Memory B cell (primary cell): ENCODE measurements at regions not wholly inside any gene's neighbourhood (a gene's known extent, or its start where the extent isn't known, plus 50 kb on each side); places are given as distances from the start of the nearest gene placed in this dataset.

Source experiments
- ATAC-seq: fragments of 150-1000 bp; cut with Tn5 transposase; 2 replicates; pipeline ENCODE4 v1.10.0; 2021; ENCODE audit warnings: low read depth, mild to moderate bottlenecking, moderate library complexity
- DNase-seq, 2 donors: peaks; one replicate each; pipeline ENCODE4 v3.0.0; 2022; ENCODE audit warnings: low spot score in 2 of 2
- H3K27ac Mint-ChIP-seq: one replicate; pipeline ENCODE4 v1.8.0; 2022; ENCODE audit warnings: mild to moderate bottlenecking, moderate library complexity, mixed read lengths
- H3K27me3 Mint-ChIP-seq: one replicate; pipeline ENCODE4 v1.8.0; 2022; ENCODE audit warnings: mixed read lengths
- H3K36me3 Mint-ChIP-seq: one replicate; pipeline ENCODE4 v1.8.0; 2022; ENCODE audit warnings: mild to moderate bottlenecking, mixed read lengths
- H3K4me1 Mint-ChIP-seq: one replicate; pipeline ENCODE4 v1.8.0; 2022; ENCODE audit warnings: mixed read lengths
- H3K4me3 Mint-ChIP-seq: one replicate; pipeline ENCODE4 v1.8.0; 2022; ENCODE audit warnings: mild to moderate bottlenecking, moderate library complexity, mixed read lengths
- H3K9me3 Mint-ChIP-seq: one replicate; pipeline ENCODE4 v1.8.0; 2022; ENCODE audit warnings: mixed read lengths

- Mint-ChIP-seq H3K27ac (no peak overlapping the region), H3K4me1 (no peaks in the 10 kb centered on the region), H3K36me3 (no peaks in the 10 kb centered on the region), H3K9me3 (peaks cover 3% of the 10 kb centered on the region), H3K27me3 (no peaks in the 10 kb centered on the region), H3K4me3 (no peak overlapping the region)
- DNase-seq (no peak), ATAC-seq (no peak)
Measured at GRCh38 chr2:52934920-52935640, 832.5 kb upstream of the CHAC2 start.

- no peaks in the 10 kb centered on the region for H3K27me3 Mint-ChIP-seq
- DNase-seq (no peak), ATAC-seq (no peak)
- no peak overlapping the region for H3K27ac Mint-ChIP-seq
- H3K9me3 Mint-ChIP-seq: peaks cover 3% of the 10 kb centered on the region
- H3K4me1 Mint-ChIP-seq: no peaks in the 10 kb centered on the region
- H3K36me3 Mint-ChIP-seq: no peaks in the 10 kb centered on the region
- H3K4me3 Mint-ChIP-seq: no peak overlapping the region
Measured at GRCh38 chr2:52934323-52934898, 833.2 kb upstream of the CHAC2 start.

- H3K36me3 Mint-ChIP-seq: no peaks in the 10 kb centered on the region
Measured at GRCh38 chr2:52933878-52934277, 833.7 kb upstream of the CHAC2 start.

GRCh38 chr2:52931660-52932059, 835.9 kb upstream of the CHAC2 start:
- H3K27me3 Mint-ChIP-seq: no peaks in the 10 kb centered on the region
- no peak for ATAC-seq
- no peaks in the 10 kb centered on the region for H3K36me3 Mint-ChIP-seq
- no peak for DNase-seq
- no peak overlapping the region for H3K27ac Mint-ChIP-seq
- no peak overlapping the region for H3K4me3 Mint-ChIP-seq
- no peaks in the 10 kb centered on the region for H3K4me1 Mint-ChIP-seq
- H3K9me3 Mint-ChIP-seq: peaks cover 3% of the 10 kb centered on the region

More at GRCh38 chr2:52933878-52934277, 833.7 kb upstream of the CHAC2 start:
- Mint-ChIP-seq H3K4me1 (no peaks in the 10 kb centered on the region), H3K4me3 (no peak overlapping the region), H3K9me3 (peaks cover 3% of the 10 kb centered on the region), H3K27me3 (no peaks in the 10 kb centered on the region), H3K27ac (no peak overlapping the region)
- DNase-seq (no peak), ATAC-seq (no peak)

- no peak overlapping the region for H3K27ac Mint-ChIP-seq
- DNase-seq (no peak), ATAC-seq (no peak)
- no peaks in the 10 kb centered on the region for H3K36me3 Mint-ChIP-seq
- H3K4me1 Mint-ChIP-seq: no peaks in the 10 kb centered on the region
- H3K9me3 Mint-ChIP-seq: peaks cover 3% of the 10 kb centered on the region
- H3K4me3 Mint-ChIP-seq: no peak overlapping the region
- H3K27me3 Mint-ChIP-seq: no peaks in the 10 kb centered on the region
Measured at GRCh38 chr2:52929412-52929811, 838.2 kb upstream of the CHAC2 start.

GRCh38 chr2:52919673-52920072, 847.9 kb upstream of the CHAC2 start:
- Mint-ChIP-seq H3K4me1 (no peaks in the 10 kb centered on the region), H3K9me3 (no peaks in the 10 kb centered on the region), H3K4me3 (no peak overlapping the region), H3K27ac (no peak overlapping the region), H3K27me3 (no peaks in the 10 kb centered on the region), H3K36me3 (no peaks in the 10 kb centered on the region)
- DNase-seq (no peak), ATAC-seq (no peak)

- Mint-ChIP-seq H3K27me3 (no peaks in the 10 kb centered on the region), H3K36me3 (no peaks in the 10 kb centered on the region), H3K4me3 (no peak overlapping the region), H3K4me1 (no peaks in the 10 kb centered on the region), H3K27ac (no peak overlapping the region), H3K9me3 (no peaks in the 10 kb centered on the region)
- DNase-seq: no peak
- no peak for ATAC-seq
Measured at GRCh38 chr2:52918551-52918950, 849.1 kb upstream of the CHAC2 start.

- Mint-ChIP-seq H3K4me3 (no peak overlapping the region), H3K27ac (no peak overlapping the region), H3K4me1 (no peaks in the 10 kb centered on the region), H3K36me3 (no peaks in the 10 kb centered on the region), H3K27me3 (no peaks in the 10 kb centered on the region), H3K9me3 (peaks cover 3% of the 10 kb centered on the region)
- DNase-seq (no peak), ATAC-seq (no peak)
Measured at GRCh38 chr2:52916981-52917380, 850.6 kb upstream of the CHAC2 start.

GRCh38 chr2:52904355-52904891, 863.2 kb upstream of the CHAC2 start:
- DNase-seq (no peak), ATAC-seq (no peak)
- no peak overlapping the region for H3K4me3 Mint-ChIP-seq
- peaks cover 8% of the 10 kb centered on the region for H3K9me3 Mint-ChIP-seq
- no peak overlapping the region for H3K27ac Mint-ChIP-seq
- H3K36me3 Mint-ChIP-seq: no peaks in the 10 kb centered on the region
- H3K4me1 Mint-ChIP-seq: no peaks in the 10 kb centered on the region
- H3K27me3 Mint-ChIP-seq: no peaks in the 10 kb centered on the region

GRCh38 chr2:52897511-52898044, 870.0 kb upstream of the CHAC2 start:
- Mint-ChIP-seq H3K27ac (no peak overlapping the region), H3K4me1 (no peaks in the 10 kb centered on the region), H3K9me3 (peaks cover 14% of the 10 kb centered on the region), H3K27me3 (no peaks in the 10 kb centered on the region), H3K4me3 (no peak overlapping the region), H3K36me3 (no peaks in the 10 kb centered on the region)
- ATAC-seq: no peak
- no peak for DNase-seq

GRCh38 chr2:52895726-52896340, 871.8 kb upstream of the CHAC2 start:
- H3K4me1 Mint-ChIP-seq: no peaks in the 10 kb centered on the region
- no peak for DNase-seq
- no peaks in the 10 kb centered on the region for H3K27me3 Mint-ChIP-seq
- peaks cover 20% of the 10 kb centered on the region for H3K9me3 Mint-ChIP-seq
- H3K27ac Mint-ChIP-seq: no peak overlapping the region
- no peaks in the 10 kb centered on the region for H3K36me3 Mint-ChIP-seq
- ATAC-seq: no peak
- no peak overlapping the region for H3K4me3 Mint-ChIP-seq

- H3K9me3 Mint-ChIP-seq: peaks cover 7% of the 10 kb centered on the region
- H3K27ac Mint-ChIP-seq: no peak overlapping the region
- ATAC-seq: no peak
- no peak for DNase-seq
- H3K4me1 Mint-ChIP-seq: no peaks in the 10 kb centered on the region
- no peak overlapping the region for H3K4me3 Mint-ChIP-seq
- H3K27me3 Mint-ChIP-seq: no peaks in the 10 kb centered on the region
- no peaks in the 10 kb centered on the region for H3K36me3 Mint-ChIP-seq
Measured at GRCh38 chr2:52886556-52886955, 881.0 kb upstream of the CHAC2 start.

GRCh38 chr2:52884761-52885352, 882.7 kb upstream of the CHAC2 start:
- no peak for ATAC-seq
- Mint-ChIP-seq H3K27ac (no peak overlapping the region), H3K4me1 (no peaks in the 10 kb centered on the region), H3K9me3 (peaks cover 4% of the 10 kb centered on the region), H3K27me3 (no peaks in the 10 kb centered on the region), H3K36me3 (no peaks in the 10 kb centered on the region), H3K4me3 (no peak overlapping the region)
- no peak for DNase-seq

GRCh38 chr2:52882974-52883373, 884.6 kb upstream of the CHAC2 start:
- no peaks in the 10 kb centered on the region for H3K27me3 Mint-ChIP-seq
- H3K27ac Mint-ChIP-seq: no peak overlapping the region
- peaks cover 4% of the 10 kb centered on the region for H3K9me3 Mint-ChIP-seq
- H3K36me3 Mint-ChIP-seq: no peaks in the 10 kb centered on the region
- H3K4me1 Mint-ChIP-seq: no peaks in the 10 kb centered on the region
- no peak for DNase-seq
- ATAC-seq: no peak
- no peak overlapping the region for H3K4me3 Mint-ChIP-seq
